ENCODE measurements at regions not wholly inside any gene's neighbourhood (a gene's known extent, or its start where the extent isn't known, plus 50 kb on each side); places are given as distances from the start of the nearest gene placed in this dataset.

DNA sequence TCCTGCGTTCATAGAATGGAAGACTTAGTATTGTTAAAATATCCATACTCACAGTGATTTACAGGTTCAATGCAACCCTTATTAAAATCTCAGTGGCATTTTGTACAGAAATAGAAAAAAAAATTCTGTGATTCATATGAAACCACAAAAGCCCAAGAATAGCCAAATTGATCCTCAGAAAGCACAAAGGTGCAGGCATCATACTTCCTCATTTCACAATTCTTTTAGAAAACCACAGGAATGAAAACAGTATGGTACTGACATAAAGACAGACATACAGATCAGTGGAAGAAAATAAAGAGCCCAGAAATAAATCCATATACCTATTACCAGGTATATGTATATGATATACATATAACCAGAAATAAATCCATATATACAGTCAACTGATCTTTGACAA lies 86.8 kb upstream of the MEGF10 start:
- H3K27me3 ChIP-seq (ENCODE audit: control insufficient read depth, insufficient read depth, low read length) = no peaks in the 10 kb centered on the region
- TF ChIP-seq, protein P1, sequence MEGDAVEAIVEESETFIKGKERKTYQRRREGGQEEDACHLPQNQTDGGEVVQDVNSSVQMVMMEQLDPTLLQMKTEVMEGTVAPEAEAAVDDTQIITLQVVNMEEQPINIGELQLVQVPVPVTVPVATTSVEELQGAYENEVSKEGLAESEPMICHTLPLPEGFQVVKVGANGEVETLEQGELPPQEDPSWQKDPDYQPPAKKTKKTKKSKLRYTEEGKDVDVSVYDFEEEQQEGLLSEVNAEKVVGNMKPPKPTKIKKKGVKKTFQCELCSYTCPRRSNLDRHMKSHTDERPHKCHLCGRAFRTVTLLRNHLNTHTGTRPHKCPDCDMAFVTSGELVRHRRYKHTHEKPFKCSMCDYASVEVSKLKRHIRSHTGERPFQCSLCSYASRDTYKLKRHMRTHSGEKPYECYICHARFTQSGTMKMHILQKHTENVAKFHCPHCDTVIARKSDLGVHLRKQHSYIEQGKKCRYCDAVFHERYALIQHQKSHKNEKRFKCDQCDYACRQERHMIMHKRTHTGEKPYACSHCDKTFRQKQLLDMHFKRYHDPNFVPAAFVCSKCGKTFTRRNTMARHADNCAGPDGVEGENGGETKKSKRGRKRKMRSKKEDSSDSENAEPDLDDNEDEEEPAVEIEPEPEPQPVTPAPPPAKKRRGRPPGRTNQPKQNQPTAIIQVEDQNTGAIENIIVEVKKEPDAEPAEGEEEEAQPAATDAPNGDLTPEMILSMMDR (IDR thresholded peaks at IDR 0.05) = no peak
- WGBS (ENCODE audit: insufficient coverage) = no CpG with 5 or more reads among the region's 1 CpG
- DNase-seq (no peak), ATAC-seq (no peak)
- intact Hi-C loops (cut with micrococcal nuclease) = no loop called here
- no peak overlapping the region for H3K27ac ChIP-seq (ENCODE audit: low read length)
- no peaks in the 10 kb centered on the region for H3K9me3 ChIP-seq (ENCODE audit: control insufficient read depth, insufficient read depth, low read length)
- H3K4me3 Mint-ChIP-seq = no peak overlapping the region
- H3K9me3 Mint-ChIP-seq = peaks cover 0 to 2% of the 10 kb centered on the region in 2 donors
- H3K36me3 Mint-ChIP-seq = no peaks in the 10 kb centered on the region
- no peaks in the 10 kb centered on the region for H3K4me1 ChIP-seq (ENCODE audit: control insufficient read depth, insufficient read depth, low read length)
- no peaks in the 10 kb centered on the region for H3K4me1 Mint-ChIP-seq
- no peaks in the 10 kb centered on the region for H3K36me3 ChIP-seq (ENCODE audit: control insufficient read depth, insufficient read depth, low read length)
- H3K4me3 ChIP-seq (ENCODE audit: low read length) = no peak overlapping the region
- H3K27me3 Mint-ChIP-seq (ENCODE audit: low read depth in 2 of 2) = peaks cover 14 to 42% of the 10 kb centered on the region in 2 donors
- H3K27ac Mint-ChIP-seq = no peak overlapping the region

DNA sequence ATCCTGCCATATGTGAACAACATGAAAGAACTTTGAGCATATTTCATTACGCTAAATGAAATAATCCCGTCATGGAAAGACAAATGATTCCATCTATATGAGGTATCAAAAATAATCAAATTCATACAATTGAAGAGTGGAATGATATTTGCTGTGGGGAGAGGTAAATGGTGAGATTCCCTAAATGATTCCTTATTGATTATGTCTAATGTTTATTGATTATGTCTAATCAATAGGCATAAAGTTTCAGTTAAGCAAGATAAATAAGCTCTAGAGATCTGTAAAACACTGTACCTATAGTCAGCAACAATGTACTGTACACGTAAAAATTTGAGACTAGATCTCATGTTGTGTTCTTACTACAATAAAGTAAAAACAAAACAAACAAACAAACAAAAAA lies 85.4 kb upstream of the MEGF10 start:
- DNase-seq = no peak
- 90% methylated on average over 1 of the region's 3 CpGs for WGBS (ENCODE audit: insufficient coverage)
- H3K36me3 Mint-ChIP-seq = no peaks in the 10 kb centered on the region
- H3K27ac ChIP-seq (ENCODE audit: low read length) = no peak overlapping the region
- no peaks in the 10 kb centered on the region for H3K9me3 Mint-ChIP-seq
- H3K4me3 Mint-ChIP-seq = no peak overlapping the region
- peaks cover 2% of the 10 kb centered on the region for H3K27me3 ChIP-seq (ENCODE audit: control insufficient read depth, insufficient read depth, low read length)
- no peak overlapping the region for H3K4me3 ChIP-seq (ENCODE audit: low read length)
- TF ChIP-seq, protein P1 (IDR thresholded peaks at IDR 0.05) = no peak
- H3K27ac Mint-ChIP-seq = no peak overlapping the region
- no peaks in the 10 kb centered on the region for H3K9me3 ChIP-seq (ENCODE audit: control insufficient read depth, insufficient read depth, low read length)
- peaks cover 16 to 41% of the 10 kb centered on the region in 2 donors for H3K27me3 Mint-ChIP-seq (ENCODE audit: low read depth in 2 of 2)
- ATAC-seq = no peak
- no peaks in the 10 kb centered on the region for H3K4me1 Mint-ChIP-seq
- H3K36me3 ChIP-seq (ENCODE audit: control insufficient read depth, insufficient read depth, low read length) = no peaks in the 10 kb centered on the region
- no peaks in the 10 kb centered on the region for H3K4me1 ChIP-seq (ENCODE audit: control insufficient read depth, insufficient read depth, low read length)
- intact Hi-C loops (cut with micrococcal nuclease) = no loop called here

DNA sequence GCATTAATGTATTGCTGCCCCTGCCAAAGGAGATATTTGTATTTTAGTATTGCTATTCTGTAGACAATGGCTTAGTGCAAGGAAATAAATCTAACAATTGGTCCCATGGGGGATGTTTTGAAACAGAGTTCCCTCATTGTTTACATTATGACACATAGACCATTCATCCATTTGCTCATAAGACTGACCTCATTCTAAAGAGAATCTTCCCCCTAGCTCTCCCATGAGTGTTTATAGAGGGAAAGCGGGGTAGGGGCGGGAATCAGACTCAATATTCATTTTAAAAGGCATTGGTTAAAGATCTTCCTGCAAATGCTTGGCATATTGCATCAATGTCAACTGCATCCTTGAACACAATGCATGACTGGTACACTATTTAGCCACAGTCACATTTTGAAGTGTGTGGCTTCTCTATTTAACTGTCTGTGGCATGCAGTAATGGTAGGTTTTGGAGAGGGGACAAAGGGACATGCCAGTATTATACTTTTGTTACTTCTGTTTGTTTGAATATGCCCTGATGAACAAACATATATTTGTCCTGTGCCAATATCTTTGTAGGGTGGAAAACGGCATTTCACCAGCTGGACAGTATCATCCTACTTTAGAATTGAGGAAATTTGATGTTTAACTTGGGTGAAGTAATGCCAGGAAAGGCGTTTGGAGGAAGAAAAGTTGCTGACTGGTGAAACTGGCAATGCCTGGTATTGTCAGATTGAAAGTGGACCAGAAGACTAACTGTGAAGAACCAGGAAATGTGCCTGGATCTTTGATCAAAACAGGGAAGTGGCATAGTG lies 84.1 kb upstream of the MEGF10 start:
- Mint-ChIP-seq H3K36me3 (no peaks in the 10 kb centered on the region), H3K27ac (no peak overlapping the region), H3K4me1 (no peaks in the 10 kb centered on the region), H3K27me3 (ENCODE audit: low read depth in 2 of 2) (peaks cover 15 to 43% of the 10 kb centered on the region in 2 donors), H3K4me3 (no peak overlapping the region), H3K9me3 (no peaks in the 10 kb centered on the region)
- no peak for DNase-seq
- no peak for ATAC-seq
- TF ChIP-seq, protein P1 (IDR thresholded peaks at IDR 0.05) = no peak
- 76% methylated on average over 4 of the region's 4 CpGs for WGBS (ENCODE audit: insufficient coverage)
- Histone ChIP-seq H3K4me3 (ENCODE audit: low read length) (no peak overlapping the region), H3K9me3 (ENCODE audit: control insufficient read depth, insufficient read depth, low read length) (no peaks in the 10 kb centered on the region), H3K36me3 (ENCODE audit: control insufficient read depth, insufficient read depth, low read length) (no peaks in the 10 kb centered on the region), H3K27ac (ENCODE audit: low read length) (no peak overlapping the region), H3K4me1 (ENCODE audit: control insufficient read depth, insufficient read depth, low read length) (no peaks in the 10 kb centered on the region), H3K27me3 (ENCODE audit: control insufficient read depth, insufficient read depth, low read length) (peaks cover 3% of the 10 kb centered on the region)
- intact Hi-C loops (cut with micrococcal nuclease) = no loop called here

DNA sequence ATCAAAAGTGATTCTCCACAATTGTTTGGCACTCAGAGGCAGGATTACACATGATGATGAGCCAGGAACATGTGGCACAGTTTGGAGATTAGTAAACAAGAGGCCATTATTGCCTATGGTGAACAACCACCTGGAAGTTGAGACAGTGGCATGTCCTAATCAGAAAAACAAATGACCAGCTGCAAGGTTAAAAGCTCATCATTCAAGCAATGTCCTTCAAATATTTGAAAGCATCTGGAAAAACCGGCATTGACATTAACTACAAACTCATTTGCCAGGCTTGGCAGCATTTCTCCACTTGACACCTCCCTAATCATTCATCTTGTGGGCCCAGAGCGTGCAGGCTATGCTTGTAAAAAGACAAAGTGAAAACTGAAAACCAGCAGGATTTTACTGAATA lies 80.6 kb upstream of the MEGF10 start:
- no peak for ATAC-seq
- Histone ChIP-seq H3K27me3 (ENCODE audit: control insufficient read depth, insufficient read depth, low read length) (peaks cover 3% of the 10 kb centered on the region), H3K4me3 (ENCODE audit: low read length) (no peak overlapping the region), H3K36me3 (ENCODE audit: control insufficient read depth, insufficient read depth, low read length) (no peaks in the 10 kb centered on the region), H3K27ac (ENCODE audit: low read length) (no peak overlapping the region), H3K4me1 (ENCODE audit: control insufficient read depth, insufficient read depth, low read length) (no peaks in the 10 kb centered on the region), H3K9me3 (ENCODE audit: control insufficient read depth, insufficient read depth, low read length) (no peaks in the 10 kb centered on the region)
- DNase-seq = no peak
- no peaks in the 10 kb centered on the region for H3K4me1 Mint-ChIP-seq
- intact Hi-C loops (cut with micrococcal nuclease) = no loop called here
- 88% methylated on average over 2 of the region's 2 CpGs for WGBS (ENCODE audit: insufficient coverage)
- H3K36me3 Mint-ChIP-seq = no peaks in the 10 kb centered on the region
- TF ChIP-seq, protein P1 (IDR thresholded peaks at IDR 0.05) = no peak
- H3K4me3 Mint-ChIP-seq = no peak overlapping the region
- no peak overlapping the region for H3K27ac Mint-ChIP-seq
- H3K27me3 Mint-ChIP-seq (ENCODE audit: low read depth in 2 of 2) = peaks cover 19 to 51% of the 10 kb centered on the region in 2 donors
- no peaks in the 10 kb centered on the region for H3K9me3 Mint-ChIP-seq

Measured in natural killer cell (primary cell).